Mononuclear cell (primary cell): ENCODE measurements at regions not wholly inside any gene's neighbourhood (a gene's known extent, or its start where the extent isn't known, plus 50 kb on each side); places are given as distances from the start of the nearest gene placed in this dataset.

Source experiments
- H3K27me3 ChIP-seq: 2 replicates; pipeline ENCODE4 v1.6.0; 2011; ENCODE audit warnings: low read length, control low read depth; ENCODE audit not compliant: insufficient read depth
- H3K4me1 ChIP-seq: 2 replicates; pipeline ENCODE4 v1.5.1; 2011; ENCODE audit warnings: mild to moderate bottlenecking, low read length, control low read depth; ENCODE audit not compliant: insufficient read depth
- H3K4me3 ChIP-seq: 2 replicates; pipeline ENCODE4 v1.5.1; 2011; ENCODE audit warnings: mild to moderate bottlenecking, low read length, moderate library complexity
- H3K9me3 ChIP-seq: 2 replicates; pipeline ENCODE4 v1.5.1; 2011; ENCODE audit warnings: low read depth, mild to moderate bottlenecking, control low read depth, low read length

DNA sequence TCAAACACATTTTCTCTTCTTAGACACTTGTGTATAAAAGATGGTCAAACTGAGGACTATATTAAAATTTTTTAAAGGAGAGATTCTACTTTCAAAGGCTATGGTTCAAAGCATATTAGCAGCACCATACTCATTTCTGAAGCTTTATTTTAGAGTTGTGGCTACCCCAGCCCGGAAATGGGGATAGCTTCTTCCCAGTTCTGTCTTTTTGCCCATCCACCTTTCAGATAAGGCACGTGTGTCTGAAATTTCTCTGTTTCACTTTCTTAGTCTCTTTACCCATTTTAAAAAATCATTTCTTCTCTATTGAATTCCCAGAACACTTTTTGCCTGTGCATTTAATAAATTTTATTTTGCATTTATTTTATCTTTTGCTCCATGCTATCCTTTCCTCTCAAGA is 431.5 kb downstream of the RNF144A start:
- Histone ChIP-seq H3K4me1 (no peaks in the 10 kb centered on the region), H3K4me3 (no peak overlapping the region), H3K27me3 (no peaks in the 10 kb centered on the region)

GRCh38 chr2:7352191-7352590 is 435.0 kb downstream of the RNF144A start:
- Histone ChIP-seq H3K4me3 (no peak overlapping the region), H3K27me3 (no peaks in the 10 kb centered on the region), H3K4me1 (no peaks in the 10 kb centered on the region), H3K9me3 (no peaks in the 10 kb centered on the region)

More for the DNA sequence above, 431.5 kb downstream of the RNF144A start:
- H3K9me3 ChIP-seq: no peaks in the 10 kb centered on the region

- H3K4me3 ChIP-seq: no peak overlapping the region
- no peaks in the 10 kb centered on the region for H3K4me1 ChIP-seq
- no peaks in the 10 kb centered on the region for H3K9me3 ChIP-seq
- no peaks in the 10 kb centered on the region for H3K27me3 ChIP-seq
Observed at GRCh38 chr2:7353571-7353970, 436.4 kb downstream of the RNF144A start.

DNA sequence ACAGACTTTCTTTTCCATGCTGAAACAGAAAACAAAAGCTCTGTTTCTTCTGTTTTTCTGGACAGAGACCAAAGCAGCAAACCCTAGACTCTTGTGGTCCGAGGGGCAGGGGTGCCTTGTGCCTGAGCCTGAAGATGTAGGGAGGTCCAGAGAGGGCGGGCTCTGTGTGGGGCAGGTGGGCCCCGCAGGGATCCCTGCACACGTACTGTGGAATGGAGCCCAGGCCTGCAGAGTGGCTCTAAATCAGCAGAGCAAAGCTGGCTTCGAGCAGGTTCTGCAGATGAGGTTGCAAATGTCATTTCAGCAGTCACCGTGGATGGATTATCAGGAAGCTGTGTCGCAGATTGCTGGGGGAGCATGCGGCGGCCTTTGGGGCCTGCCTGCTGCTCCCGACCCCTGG is 438.6 kb downstream of the RNF144A start:
- H3K4me1 ChIP-seq: no peaks in the 10 kb centered on the region
- H3K4me3 ChIP-seq: no peak overlapping the region
- no peaks in the 10 kb centered on the region for H3K9me3 ChIP-seq
- no peaks in the 10 kb centered on the region for H3K27me3 ChIP-seq

DNA sequence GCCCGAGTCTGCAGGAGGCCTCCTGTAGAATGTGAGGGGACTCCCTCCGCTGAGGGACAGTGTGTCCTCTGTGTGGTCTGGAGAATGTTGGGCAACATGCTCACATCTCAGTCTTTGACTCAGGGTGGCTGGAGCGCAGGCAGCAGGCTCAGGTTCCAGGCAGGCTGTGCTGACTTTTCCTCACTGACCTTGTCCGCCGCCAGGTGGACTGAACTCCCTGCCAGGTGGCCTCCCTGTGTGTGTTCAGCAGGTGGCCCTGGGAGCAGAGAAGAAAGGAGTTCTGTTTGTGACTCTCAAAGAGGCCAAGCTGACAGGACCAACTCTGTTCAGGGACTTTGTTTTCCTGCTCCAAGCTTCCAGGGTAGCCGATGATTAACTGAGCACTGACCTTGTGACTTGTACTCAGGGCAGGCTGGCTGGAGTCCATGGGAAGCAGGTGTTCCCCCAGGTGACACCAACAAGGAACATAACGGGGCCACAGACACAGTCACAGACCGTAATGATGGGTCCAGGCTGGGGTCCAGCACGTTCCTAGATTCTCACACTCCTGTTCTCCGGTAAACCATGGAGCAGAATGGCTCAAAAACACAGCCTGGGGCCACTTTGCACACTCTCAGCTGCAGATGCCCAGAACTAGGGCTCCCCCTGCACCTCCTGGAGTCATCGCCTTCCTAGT is 439.8 kb downstream of the RNF144A start:
- H3K27me3 ChIP-seq: no peaks in the 10 kb centered on the region
- H3K9me3 ChIP-seq: no peaks in the 10 kb centered on the region
- no peak overlapping the region for H3K4me3 ChIP-seq
- H3K4me1 ChIP-seq: no peaks in the 10 kb centered on the region

GRCh38 chr2:7357993-7358392 is 440.8 kb downstream of the RNF144A start:
- no peak overlapping the region for H3K4me3 ChIP-seq
- H3K27me3 ChIP-seq: no peaks in the 10 kb centered on the region
- H3K4me1 ChIP-seq: no peaks in the 10 kb centered on the region
- H3K9me3 ChIP-seq: no peaks in the 10 kb centered on the region

DNA sequence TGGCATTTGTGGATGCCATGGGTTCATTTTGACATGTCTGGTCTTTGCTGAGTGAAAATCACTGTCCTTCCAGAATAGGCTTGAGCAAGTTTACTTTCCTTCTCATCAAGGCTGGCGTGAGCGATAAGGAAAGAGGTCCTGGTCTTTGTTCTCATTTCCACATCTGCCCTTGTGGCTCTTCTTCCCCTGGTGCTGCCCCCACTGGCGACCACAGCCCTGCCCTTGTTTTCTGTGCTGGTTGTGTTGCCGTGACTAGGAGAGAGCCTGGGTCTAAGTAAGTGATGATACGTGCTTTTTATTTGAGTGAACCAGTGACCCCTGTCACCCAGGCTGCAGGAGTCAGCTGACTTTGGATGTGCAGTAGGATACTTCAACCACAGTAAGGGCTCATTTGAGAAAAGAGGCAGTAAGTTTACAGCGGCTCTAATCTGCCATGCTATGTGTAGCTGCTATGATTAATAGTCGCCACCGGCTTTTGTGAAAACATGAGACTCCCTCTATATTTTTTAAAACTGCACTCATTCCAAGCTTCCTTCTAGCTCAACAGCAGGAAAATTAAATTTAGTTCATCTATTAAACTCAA is 441.7 kb downstream of the RNF144A start:
- no peaks in the 10 kb centered on the region for H3K27me3 ChIP-seq
- H3K4me1 ChIP-seq: no peaks in the 10 kb centered on the region
- no peaks in the 10 kb centered on the region for H3K9me3 ChIP-seq
- no peak overlapping the region for H3K4me3 ChIP-seq

- Histone ChIP-seq H3K9me3 (peaks cover 9% of the 10 kb centered on the region), H3K4me1 (no peaks in the 10 kb centered on the region), H3K4me3 (no peak overlapping the region), H3K27me3 (no peaks in the 10 kb centered on the region)
Observed at GRCh38 chr2:7363906-7364305, 446.7 kb downstream of the RNF144A start.

DNA sequence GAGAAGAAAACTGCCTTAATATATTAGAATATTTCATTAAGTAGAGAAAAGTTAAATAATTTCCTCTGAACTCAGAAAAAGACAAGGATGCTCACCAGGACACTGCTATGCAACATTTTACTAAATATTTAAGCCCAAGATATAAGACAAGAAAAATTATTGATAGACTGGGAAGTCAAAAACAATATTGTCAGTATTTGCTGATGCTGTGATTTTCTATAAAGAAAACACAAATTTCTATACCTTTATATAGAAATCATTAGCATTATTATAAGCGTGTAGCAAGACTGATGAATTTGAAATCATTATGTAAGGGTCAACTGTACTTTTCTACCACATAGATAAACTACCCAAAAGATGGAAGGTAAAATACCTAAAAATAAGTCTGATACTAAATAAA is 451.0 kb downstream of the RNF144A start:
- H3K27me3 ChIP-seq: no peaks in the 10 kb centered on the region
- no peak overlapping the region for H3K4me3 ChIP-seq
- peaks cover 10% of the 10 kb centered on the region for H3K9me3 ChIP-seq
- no peaks in the 10 kb centered on the region for H3K4me1 ChIP-seq

GRCh38 chr2:7373156-7373555 is 455.9 kb downstream of the RNF144A start:
- no peaks in the 10 kb centered on the region for H3K27me3 ChIP-seq
- H3K4me1 ChIP-seq: no peaks in the 10 kb centered on the region
- H3K9me3 ChIP-seq: peaks cover 9% of the 10 kb centered on the region
- H3K4me3 ChIP-seq: no peak overlapping the region

DNA sequence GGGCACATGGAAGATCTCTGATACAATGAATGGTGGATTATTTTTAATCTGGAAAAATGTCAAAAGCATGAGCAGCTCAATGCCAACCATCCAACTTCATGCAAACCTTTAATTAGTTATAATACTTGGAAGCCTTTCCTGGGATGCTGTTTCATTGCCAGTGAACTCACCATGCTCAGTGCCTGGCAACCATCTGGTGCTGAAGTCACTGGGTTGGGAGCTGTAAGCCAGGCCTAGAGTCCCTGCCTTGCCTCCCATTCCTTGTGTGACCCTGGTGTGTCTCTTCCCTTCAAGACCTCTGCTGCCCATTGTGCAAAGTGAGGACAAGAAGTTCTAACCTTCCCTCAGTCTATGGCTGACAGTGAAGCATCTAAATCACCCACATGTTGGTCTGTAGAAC is 458.7 kb downstream of the RNF144A start:
- Histone ChIP-seq H3K4me3 (no peak overlapping the region), H3K27me3 (no peaks in the 10 kb centered on the region), H3K4me1 (no peaks in the 10 kb centered on the region), H3K9me3 (no peaks in the 10 kb centered on the region)

DNA sequence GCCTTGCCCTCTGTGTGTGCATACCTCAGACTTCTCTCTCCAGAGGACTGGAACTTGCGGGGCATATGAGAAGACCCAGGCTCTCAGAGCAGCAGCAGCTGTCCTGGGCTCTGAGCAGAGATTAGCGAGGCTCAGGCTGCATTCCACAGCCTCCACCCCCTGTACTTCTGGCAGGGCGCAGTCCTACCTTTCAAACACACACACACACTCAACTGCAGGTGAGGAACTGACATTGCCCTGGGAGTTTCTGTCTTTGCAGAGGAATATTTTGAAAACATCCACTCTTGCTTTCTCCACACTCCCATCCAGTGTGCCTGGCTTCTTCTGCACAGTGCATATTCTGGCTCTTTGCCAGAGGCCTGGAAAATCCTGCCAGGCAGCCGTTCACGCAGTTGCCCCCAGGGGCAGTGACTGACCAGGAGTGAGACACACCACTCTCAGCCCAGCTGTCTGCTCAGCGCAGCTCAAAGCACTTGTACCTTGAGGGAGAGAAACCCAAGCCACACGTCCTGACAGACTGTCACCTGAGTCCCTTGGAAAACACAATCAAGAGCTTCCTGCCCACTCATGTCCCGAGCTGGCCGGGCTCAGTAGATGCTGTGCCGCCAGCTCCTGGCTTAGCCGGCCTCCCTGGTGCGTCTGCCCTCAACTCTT is 460.8 kb downstream of the RNF144A start:
- H3K4me1 ChIP-seq: no peaks in the 10 kb centered on the region
- H3K4me3 ChIP-seq: no peak overlapping the region
- no peaks in the 10 kb centered on the region for H3K27me3 ChIP-seq
- no peaks in the 10 kb centered on the region for H3K9me3 ChIP-seq

- no peaks in the 10 kb centered on the region for H3K4me1 ChIP-seq
- no peaks in the 10 kb centered on the region for H3K27me3 ChIP-seq
- H3K4me3 ChIP-seq: no peak overlapping the region
- H3K9me3 ChIP-seq: no peaks in the 10 kb centered on the region
Observed at GRCh38 chr2:7378591-7378990, 461.4 kb downstream of the RNF144A start.

DNA sequence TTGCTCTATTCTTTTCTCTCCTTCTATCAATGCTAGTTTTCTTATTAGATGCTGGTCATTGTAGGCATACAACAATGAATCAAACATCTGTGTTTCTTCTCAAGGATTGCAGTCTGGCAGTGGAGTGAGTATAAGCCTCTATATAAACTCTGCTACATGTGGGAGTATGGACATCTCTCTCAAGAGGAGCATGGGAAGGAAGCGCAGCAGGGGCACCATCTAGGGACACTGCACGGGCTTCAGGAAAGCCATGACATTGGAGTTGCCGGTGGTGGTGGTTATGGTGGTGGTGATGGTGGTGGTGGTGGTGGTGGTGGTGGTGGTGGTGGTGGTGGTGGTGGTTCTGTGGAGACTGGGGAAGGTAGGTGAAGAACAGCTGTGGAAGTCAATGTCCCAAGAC is 462.6 kb downstream of the RNF144A start:
- no peak overlapping the region for H3K4me3 ChIP-seq
- no peaks in the 10 kb centered on the region for H3K27me3 ChIP-seq
- H3K4me1 ChIP-seq: no peaks in the 10 kb centered on the region
- no peaks in the 10 kb centered on the region for H3K9me3 ChIP-seq

- no peaks in the 10 kb centered on the region for H3K27me3 ChIP-seq
- no peaks in the 10 kb centered on the region for H3K4me1 ChIP-seq
- H3K4me3 ChIP-seq: no peak overlapping the region
- H3K9me3 ChIP-seq: no peaks in the 10 kb centered on the region
Observed at GRCh38 chr2:7384773-7385349, 467.6 kb downstream of the RNF144A start.
